GM23338 (cell line): ENCODE measurements at regions not wholly inside any gene's neighbourhood (a gene's known extent, or its start where the extent isn't known, plus 50 kb on each side); places are given as distances from the start of the nearest gene placed in this dataset.

Experiments
- ATAC-seq: fragments of 200-7000 bp; cut with Tn5 transposase; 3 replicates; pipeline ENCODE4 v1.9.1; 2020
- DNase-seq: peaks from one replicate; pipeline ENCODE4 v3.0.0-alpha.2; 2015; ENCODE audit warnings: low spot score
- H2AFZ ChIP-seq: fragments of 200-600 bp; sonication (generic); 2 replicates; pipeline ENCODE4 v1.8.0; 2016; ENCODE audit warnings: antibody characterized with exemption, mild to moderate bottlenecking, moderate library complexity
- H3F3A ChIP-seq: fragments of 200-600 bp; sonication (generic); replicated peaks from 2 replicates; pipeline ENCODE4 v1.8.0; 2017; ENCODE audit warnings: antibody characterized with exemption, mixed run types, low read depth
- H3K27ac ChIP-seq: fragments of 200-600 bp; sonication (generic); 2 replicates; pipeline ENCODE4 v1.6.1; 2016; ENCODE audit warnings: low read depth
- H3K27me3 ChIP-seq: fragments of 200-600 bp; sonication (generic); 2 replicates; pipeline ENCODE4 v1.8.0; 2016; ENCODE audit warnings: mild to moderate bottlenecking, mixed run types, moderate library complexity; ENCODE audit not compliant: insufficient read depth
- H3K36me3 ChIP-seq: fragments of 200-600 bp; sonication (generic); 2 replicates; pipeline ENCODE4 v1.8.0; 2016; ENCODE audit warnings: mild to moderate bottlenecking; ENCODE audit not compliant: insufficient read depth
- H3K4me1 ChIP-seq: fragments of 200-600 bp; sonication (generic); 2 replicates; pipeline ENCODE4 v1.8.0; 2016; ENCODE audit warnings: mild to moderate bottlenecking, moderate library complexity; ENCODE audit not compliant: insufficient read depth
- H3K4me2 ChIP-seq: fragments of 200-600 bp; sonication (generic); 2 replicates; pipeline ENCODE4 v1.7.1; 2017; ENCODE audit warnings: mixed run types
- H3K4me3 ChIP-seq: fragments of 200-600 bp; sonication (generic); 2 replicates; pipeline ENCODE4 v1.6.1; 2016; ENCODE audit warnings: mixed run types
- H3K79me2 ChIP-seq: fragments of 200-600 bp; sonication (generic); replicated peaks from 2 replicates; pipeline ENCODE4 v1.8.0; 2017; ENCODE audit warnings: mild to moderate bottlenecking; ENCODE audit not compliant: insufficient read depth
- H3K9me2 ChIP-seq: fragments of 200-600 bp; sonication (generic); 2 replicates; pipeline ENCODE4 v1.8.0; 2017; ENCODE audit not compliant: insufficient read depth
- H4K20me1 ChIP-seq: fragments of 200-600 bp; sonication (generic); replicated peaks from 2 replicates; pipeline ENCODE4 v1.8.0; 2017; ENCODE audit warnings: mild to moderate bottlenecking; ENCODE audit not compliant: insufficient read depth
- H3K27ac Mint-ChIP-seq: 2 replicates; pipeline ENCODE4 v1.8.0; 2020; ENCODE audit warnings: inconsistent platforms, mild to moderate bottlenecking, moderate library complexity, mixed read lengths
- H3K27me3 Mint-ChIP-seq: 3 replicates; pipeline ENCODE4 v1.8.0; 2022; ENCODE audit warnings: low read depth, mild to moderate bottlenecking, moderate library complexity, mixed read lengths, inconsistent platforms; ENCODE audit not compliant: insufficient read depth, poor library complexity
- H3K36me3 Mint-ChIP-seq: 3 replicates; pipeline ENCODE4 v1.8.0; 2021; ENCODE audit warnings: low read depth, mild to moderate bottlenecking, inconsistent platforms, moderate library complexity, mixed read lengths
- H3K4me1 Mint-ChIP-seq: 3 replicates; pipeline ENCODE4 v1.8.0; 2020; ENCODE audit warnings: mild to moderate bottlenecking, inconsistent platforms, mixed read lengths
- H3K4me3 Mint-ChIP-seq: 3 replicates; pipeline ENCODE4 v1.8.0; 2021; ENCODE audit warnings: moderate library complexity, mild to moderate bottlenecking, inconsistent platforms, mixed read lengths
- H3K9me3 Mint-ChIP-seq: 3 replicates; pipeline ENCODE4 v1.8.0; 2020; ENCODE audit warnings: moderate library complexity, mild to moderate bottlenecking, inconsistent platforms, mixed read lengths
- CREB1 ChIP-seq: fragments of 250-450 bp; sonication (Bioruptor Pico); IDR thresholded peaks from 2 replicates; pipeline ENCODE4 v1.5.0; 2020; ENCODE audit warnings: low read depth, mild to moderate bottlenecking, moderate library complexity
- CTCF ChIP-seq, 2 experiments: fragments of 200-600 bp in 1 of 2; sonication (generic) in 1 of 2; conservative IDR thresholded peaks; 2 replicates each; pipeline versions ENCODE4 v1.5.1 to v1.6.1; 2016 to 2017; ENCODE audit warnings: antibody characterized with exemption in 2 of 2, low read depth in 2 of 2, mild to moderate bottlenecking in 2 of 2, moderate library complexity in 1 of 2
- ETS1 ChIP-seq: IDR thresholded peaks from 2 replicates; pipeline ENCODE4 v1.6.1; 2016; ENCODE audit warnings: antibody characterized with exemption
- EZH2 ChIP-seq: fragments of 200-600 bp; sonication (generic); IDR thresholded peaks from one replicate; pipeline ENCODE4 v1.8.0; 2017; ENCODE audit warnings: antibody characterized with exemption, mild to moderate bottlenecking, low read depth; ENCODE audit not compliant: unreplicated experiment
- EZH2phosphoT487 ChIP-seq: fragments of 200-600 bp; sonication (generic); IDR thresholded peaks from one replicate; pipeline ENCODE4 v1.8.1; 2018; ENCODE audit warnings: antibody characterized with exemption; ENCODE audit not compliant: unreplicated experiment
- JUNB ChIP-seq: IDR thresholded peaks from one replicate; pipeline ENCODE4 v1.6.1; 2016; ENCODE audit warnings: antibody characterized with exemption; ENCODE audit not compliant: unreplicated experiment
- NANOG ChIP-seq: IDR thresholded peaks from 2 replicates; pipeline ENCODE4 v1.6.1; 2016; ENCODE audit warnings: antibody characterized with exemption, borderline replicate concordance
- POLR2AphosphoS5 ChIP-seq: IDR thresholded peaks from 2 replicates; pipeline ENCODE4 v1.6.1; 2016; ENCODE audit warnings: antibody characterized with exemption, low read depth
- STAT1 ChIP-seq: IDR thresholded peaks from one replicate; pipeline ENCODE4 v1.6.1; 2016; ENCODE audit warnings: antibody characterized with exemption; ENCODE audit not compliant: unreplicated experiment
- ZNF114 ChIP-seq: fragments of 250-450 bp; sonication (Bioruptor Pico); IDR thresholded peaks from 2 replicates; pipeline ENCODE4 v1.5.0; 2020; ENCODE audit warnings: mild to moderate bottlenecking, moderate library complexity
- TF ChIP-seq, protein P1 (sequence below): IDR thresholded peaks from one replicate; pipeline ENCODE4 v1.6.1; 2018; ENCODE audit warnings: antibody characterized with exemption; ENCODE audit not compliant: unreplicated experiment

DNA sequence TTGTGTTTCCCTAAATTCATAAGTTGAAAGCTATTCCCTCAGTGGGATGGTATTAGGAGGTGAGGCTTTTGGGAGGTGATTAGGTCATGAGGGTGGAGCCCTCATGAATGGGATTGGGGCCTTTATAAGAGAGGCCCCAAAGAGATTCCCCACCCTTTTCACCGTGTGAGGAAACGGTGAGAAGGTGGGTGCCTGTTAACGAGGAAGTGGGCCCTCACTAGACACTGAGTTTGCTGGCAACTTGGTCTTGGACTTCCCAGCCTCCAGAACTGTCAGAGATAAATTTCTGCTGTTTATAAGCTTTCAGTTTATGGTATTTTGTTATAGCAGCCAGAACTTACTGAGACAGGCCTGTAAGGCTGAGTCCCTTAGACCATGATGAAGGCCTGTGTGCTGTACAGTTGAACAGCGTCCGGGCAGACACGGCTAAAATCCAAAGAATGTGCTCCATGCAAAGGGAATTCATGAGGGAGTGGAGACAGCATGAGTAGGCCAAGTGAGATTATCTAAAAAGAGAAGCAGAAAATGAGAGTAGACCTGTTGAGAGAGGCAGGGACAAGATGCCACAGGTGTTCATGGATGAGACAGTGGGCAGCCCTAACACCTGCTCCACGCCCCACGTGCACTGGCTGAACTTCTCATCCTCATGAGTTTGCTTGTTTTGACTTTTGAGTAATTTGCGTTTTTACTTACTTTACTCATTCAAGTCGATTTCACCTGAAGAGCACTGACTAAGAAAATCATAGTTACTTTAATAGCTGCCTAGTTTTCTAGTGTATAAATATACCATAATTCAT is 66.9 kb upstream of the SFMBT2 start (continued):
- TF ChIP-seq CTCF (conservative IDR thresholded peaks at IDR 0.05; ENCODE audit: low read depth in 2 of 2), result no peak
- TF ChIP-seq ETS1, result no peak
- TF ChIP-seq, protein P1, sequence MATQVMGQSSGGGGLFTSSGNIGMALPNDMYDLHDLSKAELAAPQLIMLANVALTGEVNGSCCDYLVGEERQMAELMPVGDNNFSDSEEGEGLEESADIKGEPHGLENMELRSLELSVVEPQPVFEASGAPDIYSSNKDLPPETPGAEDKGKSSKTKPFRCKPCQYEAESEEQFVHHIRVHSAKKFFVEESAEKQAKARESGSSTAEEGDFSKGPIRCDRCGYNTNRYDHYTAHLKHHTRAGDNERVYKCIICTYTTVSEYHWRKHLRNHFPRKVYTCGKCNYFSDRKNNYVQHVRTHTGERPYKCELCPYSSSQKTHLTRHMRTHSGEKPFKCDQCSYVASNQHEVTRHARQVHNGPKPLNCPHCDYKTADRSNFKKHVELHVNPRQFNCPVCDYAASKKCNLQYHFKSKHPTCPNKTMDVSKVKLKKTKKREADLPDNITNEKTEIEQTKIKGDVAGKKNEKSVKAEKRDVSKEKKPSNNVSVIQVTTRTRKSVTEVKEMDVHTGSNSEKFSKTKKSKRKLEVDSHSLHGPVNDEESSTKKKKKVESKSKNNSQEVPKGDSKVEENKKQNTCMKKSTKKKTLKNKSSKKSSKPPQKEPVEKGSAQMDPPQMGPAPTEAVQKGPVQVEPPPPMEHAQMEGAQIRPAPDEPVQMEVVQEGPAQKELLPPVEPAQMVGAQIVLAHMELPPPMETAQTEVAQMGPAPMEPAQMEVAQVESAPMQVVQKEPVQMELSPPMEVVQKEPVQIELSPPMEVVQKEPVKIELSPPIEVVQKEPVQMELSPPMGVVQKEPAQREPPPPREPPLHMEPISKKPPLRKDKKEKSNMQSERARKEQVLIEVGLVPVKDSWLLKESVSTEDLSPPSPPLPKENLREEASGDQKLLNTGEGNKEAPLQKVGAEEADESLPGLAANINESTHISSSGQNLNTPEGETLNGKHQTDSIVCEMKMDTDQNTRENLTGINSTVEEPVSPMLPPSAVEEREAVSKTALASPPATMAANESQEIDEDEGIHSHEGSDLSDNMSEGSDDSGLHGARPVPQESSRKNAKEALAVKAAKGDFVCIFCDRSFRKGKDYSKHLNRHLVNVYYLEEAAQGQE, result no peak
- no peak for TF ChIP-seq EZH2phosphoT487
- no peak for TF ChIP-seq CREB1 (CRISPR knock-in tag)
- TF ChIP-seq STAT1, result no peak
- TF ChIP-seq JUNB, result no peak
- no peak for TF ChIP-seq ZNF114 (CRISPR knock-in tag)

DNA sequence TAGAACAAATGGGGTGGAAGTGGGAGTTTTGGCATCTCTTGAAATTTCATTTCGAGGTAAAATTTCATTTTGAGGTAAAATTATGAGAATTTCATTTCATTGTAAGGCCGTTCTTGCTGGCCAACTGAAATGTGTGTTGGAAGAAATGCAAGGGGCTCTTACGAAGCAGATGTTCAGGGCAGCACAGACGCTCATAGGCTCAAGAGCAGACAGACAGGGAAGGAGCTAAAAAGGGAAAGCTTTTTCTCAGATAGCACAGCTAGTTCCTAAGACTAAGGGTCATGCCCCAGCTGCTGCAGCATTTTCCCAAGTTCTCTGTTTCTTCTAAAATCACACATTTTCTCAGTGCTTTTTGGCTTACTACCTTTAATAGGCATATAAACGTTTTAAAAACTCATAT is 65.1 kb upstream of the SFMBT2 start:
- peak; percentile 25; the same call in 1 of the 3 replicates for ATAC-seq
- peak overlapping the region; percentile 40; the same call in 1 of the 3 replicates for H3K4me3 Mint-ChIP-seq
- TF ChIP-seq POLR2AphosphoS5 (no peak), ETS1 (no peak), NANOG (no peak), JUNB (no peak), CREB1 (CRISPR knock-in tag) (no peak), STAT1 (no peak), ZNF114 (CRISPR knock-in tag) (no peak), EZH2 (no peak)
- TF ChIP-seq, protein P1, result no peak

More for the DNA sequence above, 65.1 kb upstream of the SFMBT2 start:
- no peak for DNase-seq
- no peak overlapping the region for H2AFZ ChIP-seq
- no peaks in the 10 kb centered on the region for H3K79me2 ChIP-seq
- peaks cover 6% of the 10 kb centered on the region; the same call in 1 of the 2 replicates for H3K9me2 ChIP-seq
- Mint-ChIP-seq H3K36me3 (no peaks in the 10 kb centered on the region), H3K27ac (no peak overlapping the region), H3K9me3 (no peaks in the 10 kb centered on the region), H3K27me3 (peaks cover 7% of the 10 kb centered on the region), H3K4me1 (peaks cover 18% of the 10 kb centered on the region)
- no peak overlapping the region for H3K27ac ChIP-seq
- no peaks in the 10 kb centered on the region for H3F3A ChIP-seq
- H3K27me3 ChIP-seq, result no peaks in the 10 kb centered on the region
- H3K4me2 ChIP-seq, result peak overlapping the region; percentile 59
- no peaks in the 10 kb centered on the region for H4K20me1 ChIP-seq
- no peak overlapping the region for H3K4me3 ChIP-seq
- H3K36me3 ChIP-seq, result no peaks in the 10 kb centered on the region
- no peaks in the 10 kb centered on the region; the same call in 1 of the 2 replicates for H3K4me1 ChIP-seq
